HG03060 (cell line): ENCODE measurements at regions not wholly inside any gene's neighbourhood (a gene's known extent, or its start where the extent isn't known, plus 50 kb on each side); places are given as distances from the start of the nearest gene placed in this dataset.
"Not testable (repeated sequence)": the region's sequence is repeated elsewhere in the genome, so short reads cannot be mapped to it uniquely, and the experiment has no call there.

Source experiments
- ATAC-seq: cut with Tn5 transposase; IDR thresholded peaks from one replicate; pipeline ENCODE4 v1.9.1; 2021; ENCODE audit warnings: low read depth, moderate number of reproducible peaks; ENCODE audit not compliant: unreplicated experiment

GRCh38 chr1:173300061-173301044 is 93.2 kb upstream of the TNFSF4 start:
- ATAC-seq = no peak

DNA sequence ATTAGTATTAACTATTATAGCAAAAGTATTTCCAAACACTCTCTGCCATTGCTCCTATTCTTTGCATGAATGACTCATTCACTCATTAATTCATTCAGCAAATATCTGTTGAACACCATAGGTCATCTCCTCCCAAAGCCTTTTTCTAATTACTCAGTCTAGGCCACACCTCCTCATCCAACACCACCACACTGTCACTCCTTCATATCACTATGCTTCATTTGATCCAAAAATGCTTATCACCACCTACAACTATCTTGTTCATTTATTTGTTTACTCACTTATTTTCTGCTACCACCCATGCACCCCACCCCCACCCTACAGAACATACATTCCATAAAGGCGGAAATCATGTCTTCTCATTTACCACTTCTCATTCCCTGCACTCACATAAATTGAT is 94.4 kb upstream of the TNFSF4 start:
- ATAC-seq = no peak

- no peak for ATAC-seq
Observed at GRCh38 chr1:173302366-173302765, 95.2 kb upstream of the TNFSF4 start.

- no peak for ATAC-seq
Observed at GRCh38 chr1:173302890-173303829, 96.0 kb upstream of the TNFSF4 start.

GRCh38 chr1:173303984-173304383 is 96.9 kb upstream of the TNFSF4 start:
- ATAC-seq = no peak

- no peak for ATAC-seq
Observed at GRCh38 chr1:173304529-173305227, 97.5 kb upstream of the TNFSF4 start.

GRCh38 chr1:173307845-173308244 is 100.7 kb upstream of the TNFSF4 start:
- ATAC-seq = no peak

DNA sequence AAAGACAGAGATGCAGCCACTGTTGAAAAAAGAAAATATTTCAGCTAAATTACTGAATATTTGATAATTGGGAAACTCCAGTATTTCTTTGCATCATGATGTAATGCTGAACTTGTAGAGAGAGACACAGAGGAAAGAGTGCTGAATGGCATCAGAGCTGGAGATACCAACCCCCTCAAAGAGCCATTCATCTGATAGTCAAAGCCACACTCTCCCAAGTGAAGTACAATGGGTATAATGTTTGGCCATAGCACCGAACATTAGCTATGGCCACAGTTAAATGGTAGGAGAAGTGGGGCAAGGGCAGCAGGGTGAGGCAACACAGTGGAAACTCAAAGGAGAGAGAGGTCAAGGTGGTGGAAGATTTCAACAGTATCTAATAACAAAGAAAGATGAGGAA is 107.5 kb upstream of the TNFSF4 start:
- ATAC-seq = no peak

DNA sequence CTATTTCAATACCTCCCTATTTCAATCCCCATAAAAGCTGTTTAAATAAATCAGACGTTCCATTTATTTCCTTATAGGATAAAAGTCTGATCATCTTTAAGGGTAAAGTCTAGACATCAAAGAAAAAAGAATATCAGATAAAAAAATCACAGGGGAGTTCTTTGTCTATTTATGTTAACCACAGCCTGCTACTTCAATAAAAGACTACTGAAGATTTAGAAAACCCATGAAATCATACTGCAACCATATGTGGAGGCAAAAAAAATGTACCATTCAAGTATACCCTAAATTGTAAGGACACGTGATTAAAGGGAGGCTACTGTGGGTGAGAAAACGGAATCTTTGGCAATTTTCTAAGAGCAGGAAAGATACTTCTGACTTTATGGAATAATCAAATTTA is 108.2 kb upstream of the TNFSF4 start:
- no peak for ATAC-seq

GRCh38 chr1:173318788-173319187 is 111.7 kb upstream of the TNFSF4 start:
- ATAC-seq = no peak

- not testable (repeated sequence) for ATAC-seq
Observed at GRCh38 chr1:173324352-173324751, 117.2 kb upstream of the TNFSF4 start.

GRCh38 chr1:173327987-173328386 is 120.9 kb upstream of the TNFSF4 start:
- ATAC-seq = not testable (repeated sequence)

DNA sequence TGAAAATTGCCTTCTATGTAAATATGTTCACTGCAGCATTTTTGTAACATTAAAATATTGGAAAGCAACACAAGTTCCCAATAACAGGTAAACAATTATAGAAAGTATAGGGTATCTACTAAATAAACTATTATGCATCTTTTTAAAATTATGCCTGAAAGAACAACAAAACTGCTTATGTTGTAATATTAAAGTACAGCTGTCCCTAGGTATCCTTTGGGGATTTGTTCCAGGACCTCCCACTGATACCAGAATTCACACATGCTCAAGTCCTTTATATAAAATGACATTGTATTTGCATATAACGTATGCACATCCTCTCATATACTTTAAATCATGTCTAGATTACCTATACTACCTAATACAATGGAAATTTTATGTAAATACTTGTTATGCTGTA is 121.8 kb upstream of the TNFSF4 start:
- ATAC-seq = no peak

GRCh38 chr1:173329726-173330125 is 122.6 kb upstream of the TNFSF4 start:
- no peak for ATAC-seq

- no peak for ATAC-seq
Observed at GRCh38 chr1:173330149-173330951, 123.2 kb upstream of the TNFSF4 start.

DNA sequence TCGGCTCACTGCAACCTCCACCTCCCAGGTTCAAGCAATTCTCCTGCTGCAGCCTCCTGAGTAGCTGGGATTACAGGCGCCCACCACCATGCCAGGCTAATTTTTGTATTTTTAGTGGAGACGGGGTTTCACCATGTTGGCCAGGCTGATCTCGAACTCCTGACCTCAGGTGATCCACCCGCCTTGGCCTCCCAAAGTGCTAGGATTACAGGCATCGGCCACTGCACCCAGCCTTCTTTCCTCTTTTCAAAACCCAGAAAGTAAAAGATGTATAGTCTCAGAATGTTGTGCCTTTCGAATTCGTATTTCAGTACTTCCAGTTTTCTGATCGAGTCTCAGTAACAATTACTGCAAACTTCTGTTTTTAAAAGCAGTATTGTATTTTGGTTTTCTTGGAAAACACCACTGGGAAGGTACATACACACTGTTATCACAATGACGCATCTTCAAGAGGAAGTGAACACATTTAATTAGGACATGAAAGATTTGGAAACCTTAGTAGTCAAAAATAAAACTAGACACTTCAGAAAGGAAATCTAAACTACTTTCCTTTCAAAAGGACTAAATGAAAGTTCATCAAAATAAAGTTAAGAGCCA is 123.9 kb upstream of the TNFSF4 start:
- ATAC-seq = not testable (repeated sequence)

DNA sequence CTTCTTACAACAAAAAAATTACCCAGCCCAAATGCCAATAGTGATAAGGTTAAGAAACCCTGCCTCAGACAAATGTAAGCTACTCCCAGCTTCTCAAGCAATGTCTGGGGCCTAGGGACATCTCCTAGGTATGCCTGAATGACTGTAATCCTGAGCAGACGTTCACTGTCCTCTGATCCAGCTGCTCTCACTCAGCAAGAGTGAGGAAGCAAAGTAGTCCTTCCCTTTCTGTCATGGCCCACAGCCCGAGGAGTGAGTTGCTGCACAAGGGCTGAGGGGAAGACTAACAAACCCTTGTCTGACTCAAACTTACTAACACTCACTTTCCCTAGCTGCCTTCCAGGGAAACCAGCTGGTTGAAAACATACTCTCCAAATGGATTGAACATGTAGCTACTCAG is 124.9 kb upstream of the TNFSF4 start:
- no peak for ATAC-seq

DNA sequence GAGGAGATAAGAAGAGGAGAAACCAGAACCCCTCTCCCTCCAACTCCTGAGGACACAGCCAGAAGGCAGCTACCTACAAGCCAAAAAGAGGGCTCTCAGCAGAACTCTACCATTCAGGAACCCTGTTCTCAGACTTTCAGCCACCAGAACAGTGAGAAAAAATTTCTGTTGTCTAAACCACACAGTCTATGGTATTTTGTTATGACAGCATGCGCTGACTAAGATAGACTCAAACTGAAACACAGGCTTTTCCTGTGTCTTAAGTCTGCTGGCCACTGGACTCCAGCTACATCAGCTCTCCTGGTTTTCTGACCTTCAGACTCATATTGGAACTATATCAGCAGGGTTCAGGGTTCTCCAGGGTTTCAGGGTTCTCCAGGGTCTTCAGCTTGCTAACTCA is 126.5 kb upstream of the TNFSF4 start:
- ATAC-seq = peak; percentile 51

GRCh38 chr1:173337126-173337525 is 130.0 kb upstream of the TNFSF4 start:
- ATAC-seq = no peak
